ENCODE measurements at regions not wholly inside any gene's neighbourhood (a gene's known extent, or its start where the extent isn't known, plus 50 kb on each side); places are given as distances from the start of the nearest gene placed in this dataset.

- no peak for DNase-seq
These were observed 524.1 kb downstream of the METTL15 start for GRCh38 chr11:28632338-28632737.

- peak; percentile 18 for DNase-seq
These were observed 523.0 kb downstream of the METTL15 start for GRCh38 chr11:28631148-28631547.

DNA sequence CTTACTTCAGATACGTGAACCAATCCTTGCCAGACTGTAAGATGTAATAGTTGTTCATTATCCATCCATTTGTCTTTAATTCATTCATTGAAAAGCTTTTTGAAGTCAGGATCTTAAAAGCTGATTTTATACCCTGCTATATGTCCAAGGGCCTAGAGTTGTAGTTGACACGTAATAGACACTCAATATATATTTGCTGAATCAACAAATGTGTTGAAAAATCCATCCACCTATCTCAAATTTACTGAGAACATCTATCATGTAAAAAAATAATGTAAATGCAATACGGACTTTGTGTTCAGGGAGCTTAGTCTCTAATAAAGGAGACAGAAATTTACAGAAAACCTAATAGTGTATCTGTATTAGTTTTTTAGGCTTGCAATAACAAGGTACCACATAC lies 521.0 kb downstream of the METTL15 start:
- no peak for DNase-seq

GRCh38 chr11:28628412-28628811 lies 520.2 kb downstream of the METTL15 start:
- DNase-seq, result no peak

DNA sequence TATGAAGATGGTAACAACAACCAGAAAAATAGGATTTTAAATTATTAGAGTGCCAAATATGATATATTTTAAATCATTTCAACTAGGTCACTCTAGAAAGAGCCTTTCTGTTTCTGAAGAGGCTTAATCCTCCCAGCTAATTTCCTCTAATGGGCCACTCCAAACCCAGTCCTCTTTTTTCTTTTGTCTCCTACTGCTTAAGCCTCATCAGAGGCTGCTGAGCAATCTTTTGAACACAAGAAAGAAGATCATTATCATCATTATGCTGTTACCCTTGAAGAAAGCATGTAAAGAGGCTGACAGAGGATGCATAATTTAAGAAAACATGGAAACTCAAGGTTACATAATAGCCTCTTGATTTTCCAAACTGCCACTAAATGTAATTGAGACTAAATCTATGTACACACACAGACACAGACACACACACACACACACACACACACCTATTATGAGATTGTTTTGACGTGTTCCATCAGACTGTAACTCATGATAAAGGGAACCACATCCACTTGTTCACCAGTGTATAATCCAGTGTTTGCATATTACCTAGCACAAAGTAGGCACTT lies 519.6 kb downstream of the METTL15 start:
- no peak for DNase-seq

DNA sequence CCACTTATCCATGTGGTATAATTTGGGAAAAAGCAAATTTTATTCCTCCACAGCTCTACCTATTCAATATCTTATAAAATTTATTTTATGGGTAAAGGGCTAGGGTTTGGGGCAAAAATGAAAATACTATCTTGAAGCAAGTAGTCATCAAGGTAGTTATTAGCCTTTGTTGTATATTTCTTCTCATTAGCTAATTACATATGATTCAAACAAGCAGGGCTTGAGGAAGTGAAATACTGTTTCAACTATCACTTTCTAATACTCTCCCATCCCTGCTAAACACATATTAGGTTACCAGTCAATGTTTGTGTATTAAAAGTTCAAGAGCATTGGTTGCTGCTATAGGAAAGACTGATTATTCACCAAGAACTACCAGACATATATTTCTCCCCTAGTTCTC lies 517.3 kb downstream of the METTL15 start:
- no peak for DNase-seq

GRCh38 chr11:28621753-28622152 lies 513.6 kb downstream of the METTL15 start:
- DNase-seq, result no peak

DNA sequence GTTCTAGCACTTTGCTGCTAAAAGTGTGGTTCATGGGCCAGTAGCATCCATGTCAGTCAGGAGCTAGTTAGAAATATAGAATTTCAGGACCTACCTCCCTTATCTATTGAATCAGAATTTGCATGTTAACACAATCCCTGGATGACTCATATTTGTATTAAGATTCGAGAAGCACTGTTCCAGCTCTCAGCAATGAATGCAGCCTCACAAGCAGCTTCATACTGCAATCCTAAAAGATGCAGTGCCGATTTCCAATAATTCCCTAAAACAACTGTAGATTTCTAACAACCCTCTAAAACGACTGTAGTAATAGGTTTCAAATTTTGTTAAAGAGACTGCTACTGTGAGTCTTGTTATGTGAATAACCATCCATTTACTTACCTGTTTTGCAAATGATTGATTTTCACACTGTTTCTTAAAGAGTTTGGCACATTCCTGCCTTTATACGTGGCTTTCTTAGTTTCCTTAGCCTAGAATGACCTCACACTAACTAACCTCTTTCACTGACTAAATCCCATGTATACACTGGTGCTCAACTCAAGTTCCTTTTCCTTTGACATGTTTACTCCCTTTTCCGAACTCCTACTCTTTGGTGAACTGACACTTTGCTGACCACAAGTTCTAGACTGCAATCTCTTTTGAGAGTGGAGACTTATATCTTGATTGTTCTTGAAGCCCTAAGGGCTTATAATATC lies 511.8 kb downstream of the METTL15 start:
- no peak for DNase-seq

DNA sequence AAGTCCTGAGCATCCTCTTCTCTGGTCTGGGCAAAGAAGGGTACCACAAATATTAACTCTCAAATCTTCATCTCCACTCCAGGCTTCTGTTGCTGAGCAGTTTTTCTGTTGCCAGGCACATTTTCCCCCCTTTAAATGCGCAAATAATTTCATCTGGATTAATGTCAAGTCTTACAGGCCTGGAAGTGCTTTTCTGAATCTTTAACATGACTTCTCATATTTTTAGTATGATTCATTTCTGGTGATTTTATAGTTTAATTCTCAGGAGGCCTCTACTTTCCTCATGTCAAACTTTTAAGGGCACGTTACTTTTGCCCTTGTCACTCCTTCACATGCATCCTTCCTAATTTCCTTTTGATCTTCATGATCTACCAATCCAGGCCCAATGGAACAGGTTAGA lies 510.2 kb downstream of the METTL15 start:
- no peak for DNase-seq

GRCh38 chr11:28616160-28616965 lies 508.2 kb downstream of the METTL15 start:
- no peak for DNase-seq

DNA sequence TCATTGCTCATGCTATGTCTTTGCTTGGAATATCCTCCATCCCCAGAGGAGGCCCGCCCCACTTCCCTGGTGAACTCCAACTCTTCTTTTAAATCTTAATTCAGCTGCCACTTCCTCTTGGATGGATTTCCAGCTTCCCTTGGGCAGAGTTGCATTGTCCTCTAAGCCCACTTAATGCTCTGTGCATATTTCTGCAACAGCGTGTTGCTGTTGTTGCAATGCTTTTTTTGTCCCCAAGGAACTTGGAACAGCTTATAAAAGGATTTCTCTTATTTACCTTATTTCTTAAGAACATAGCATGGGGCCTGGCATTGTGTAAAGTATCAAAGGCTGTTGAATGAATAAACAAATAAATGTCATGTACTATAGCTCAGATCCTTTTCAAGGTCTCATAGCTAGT lies 507.4 kb downstream of the METTL15 start:
- DNase-seq, result no peak

DNA sequence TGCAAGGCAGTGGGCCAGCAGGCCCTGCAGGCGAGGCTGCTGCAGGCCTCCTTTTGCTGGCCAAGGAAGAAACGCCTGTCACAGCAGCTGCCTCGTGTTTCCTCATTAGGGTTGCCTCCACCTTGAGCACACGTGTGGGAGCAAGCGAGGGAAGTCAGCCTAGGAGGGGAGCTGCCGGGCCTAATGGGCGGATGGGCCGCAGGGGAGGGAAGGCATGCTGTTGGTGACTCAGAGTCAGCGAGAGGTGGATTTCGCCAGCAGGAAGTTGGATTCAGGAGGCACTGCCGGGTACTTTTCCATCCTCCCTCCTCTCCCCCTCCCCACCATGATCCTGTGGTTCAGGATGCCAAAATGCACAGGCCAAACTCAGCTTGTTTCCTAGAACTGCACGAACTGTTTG lies 498.7 kb downstream of the METTL15 start:
- no peak for DNase-seq

GRCh38 chr11:28599656-28600055 lies 491.5 kb downstream of the METTL15 start:
- DNase-seq, result no peak

DNA sequence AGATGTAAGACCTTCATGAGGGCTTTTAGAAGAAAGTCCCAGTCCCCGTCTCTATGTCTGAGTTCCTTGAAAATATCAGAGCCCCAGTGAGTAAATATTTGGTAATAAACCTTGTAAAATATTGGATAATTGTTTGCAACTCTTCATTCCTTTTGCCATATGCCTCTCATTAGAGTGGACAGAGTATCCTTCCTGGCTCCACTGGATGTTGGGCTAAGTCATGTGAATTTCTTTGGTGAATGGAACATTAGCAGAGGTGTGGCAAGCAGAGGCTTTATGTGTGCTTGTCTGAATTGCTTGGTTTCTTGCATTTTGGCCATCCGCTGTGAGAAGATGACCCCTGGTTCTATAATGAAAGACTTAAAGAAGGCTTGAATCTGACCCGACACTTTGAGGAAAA lies 490.3 kb downstream of the METTL15 start:
- DNase-seq, result no peak

GRCh38 chr11:28596816-28597215 lies 488.6 kb downstream of the METTL15 start:
- DNase-seq, result no peak

GRCh38 chr11:28592141-28592540 lies 484.0 kb downstream of the METTL15 start:
- no peak for DNase-seq

DNA sequence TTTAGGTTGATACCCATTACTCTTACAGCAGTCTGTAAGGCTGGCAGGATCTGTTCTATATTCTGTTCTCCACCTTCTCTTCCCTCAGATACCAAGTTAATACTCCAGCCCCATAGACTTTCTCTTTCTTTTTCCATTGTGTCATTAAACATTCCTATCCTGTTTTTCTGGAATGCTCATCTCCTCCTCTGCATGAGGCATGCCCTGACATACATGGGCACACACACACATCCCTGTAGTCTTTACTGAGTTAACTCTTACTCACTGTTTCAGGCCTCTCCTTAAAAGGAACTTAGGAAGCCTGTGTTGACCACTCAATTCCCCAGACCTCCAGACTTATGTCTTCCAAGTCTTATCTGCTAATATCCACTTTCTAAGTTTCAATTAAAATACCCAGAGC lies 476.8 kb downstream of the METTL15 start:
- DNase-seq, result no peak

GRCh38 chr11:28582506-28582905 lies 474.3 kb downstream of the METTL15 start:
- DNase-seq, result no peak

DNA sequence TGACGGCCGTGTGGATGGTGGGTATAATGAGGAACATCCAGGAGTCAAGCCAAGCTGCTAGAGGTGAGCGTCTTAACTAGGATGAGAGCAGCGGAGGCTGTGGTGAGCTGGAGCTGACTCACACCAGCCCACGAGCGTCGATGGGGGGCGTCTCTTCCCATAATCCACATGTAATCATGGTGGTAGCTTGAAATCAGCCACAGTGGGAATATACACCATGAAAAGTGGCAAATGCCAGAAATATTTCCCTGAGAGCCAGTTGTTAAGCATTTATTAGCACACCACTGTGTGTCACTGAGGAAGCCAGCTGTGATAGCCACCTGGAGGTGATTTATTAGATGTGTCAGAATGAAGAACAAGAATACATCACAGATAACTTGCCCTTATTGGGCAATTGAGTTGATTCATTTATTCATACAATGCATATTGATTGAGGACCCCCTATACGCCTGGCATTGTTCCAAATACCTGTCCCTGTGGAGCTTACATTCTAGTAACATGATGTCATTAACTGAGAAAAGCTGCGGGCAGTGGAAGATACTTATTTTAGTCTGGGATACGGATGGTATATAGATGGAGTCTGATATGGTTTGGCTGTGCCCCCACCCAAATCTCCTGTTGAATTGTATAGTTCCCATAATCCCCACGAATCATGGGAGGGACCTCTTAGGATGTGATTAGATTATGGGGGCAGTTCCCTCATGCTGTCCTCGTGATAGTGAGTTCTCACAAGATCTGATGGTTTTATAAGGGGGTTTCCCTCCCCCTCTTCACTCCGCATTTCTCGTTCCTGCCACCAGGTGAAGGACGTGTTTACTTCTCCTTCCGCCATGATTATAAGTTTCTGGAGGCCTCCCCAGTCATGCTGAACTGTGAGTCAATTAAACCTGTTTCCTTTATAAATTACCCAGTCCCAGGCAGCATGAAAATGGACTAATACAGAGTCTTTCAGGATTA lies 473.4 kb downstream of the METTL15 start:
- DNase-seq, result no peak

- DNase-seq, result no peak
These were observed 463.2 kb downstream of the METTL15 start for GRCh38 chr11:28571371-28571770.

- DNase-seq, result no peak
These were observed 460.9 kb downstream of the METTL15 start for GRCh38 chr11:28569106-28569505.

DNA sequence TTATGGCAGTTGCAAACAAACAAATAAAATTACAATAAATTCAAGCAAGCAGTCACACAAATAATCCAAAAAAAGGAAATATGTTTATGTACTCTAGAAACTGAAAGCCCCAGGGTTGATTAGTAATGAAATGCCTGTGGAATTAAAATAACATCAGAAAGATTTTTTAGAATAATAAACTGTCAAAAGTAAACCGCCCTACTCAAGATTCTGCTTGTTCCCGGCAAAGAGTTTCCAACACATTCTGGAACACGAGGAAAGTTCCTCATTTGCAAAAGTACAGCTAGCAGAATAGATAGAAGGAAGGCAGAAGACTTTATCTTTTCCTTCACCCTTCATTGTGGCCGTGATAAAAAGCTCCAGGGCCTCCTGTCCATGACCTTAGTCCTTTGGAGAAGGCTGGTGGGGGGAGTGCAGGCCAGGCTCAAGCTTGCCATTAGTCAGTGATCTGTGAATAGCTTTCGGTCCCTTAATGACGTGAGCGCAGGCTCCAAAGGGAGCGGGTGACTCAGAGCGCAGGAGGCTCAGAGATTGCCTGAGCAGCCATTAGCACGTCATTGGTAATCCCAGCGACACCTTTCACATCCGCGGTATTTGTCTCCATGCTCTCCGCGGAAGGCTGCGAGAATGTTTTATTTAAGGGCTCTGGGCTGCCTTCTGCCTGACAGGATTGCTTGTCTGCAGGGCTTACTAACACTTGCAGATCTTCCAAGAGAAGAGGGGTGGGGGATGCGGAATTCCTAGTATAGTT lies 458.3 kb downstream of the METTL15 start:
- no peak for DNase-seq
